ENCODE measurements at regions not wholly inside any gene's neighbourhood (a gene's known extent, or its start where the extent isn't known, plus 50 kb on each side); places are given as distances from the start of the nearest gene placed in this dataset.

DNA sequence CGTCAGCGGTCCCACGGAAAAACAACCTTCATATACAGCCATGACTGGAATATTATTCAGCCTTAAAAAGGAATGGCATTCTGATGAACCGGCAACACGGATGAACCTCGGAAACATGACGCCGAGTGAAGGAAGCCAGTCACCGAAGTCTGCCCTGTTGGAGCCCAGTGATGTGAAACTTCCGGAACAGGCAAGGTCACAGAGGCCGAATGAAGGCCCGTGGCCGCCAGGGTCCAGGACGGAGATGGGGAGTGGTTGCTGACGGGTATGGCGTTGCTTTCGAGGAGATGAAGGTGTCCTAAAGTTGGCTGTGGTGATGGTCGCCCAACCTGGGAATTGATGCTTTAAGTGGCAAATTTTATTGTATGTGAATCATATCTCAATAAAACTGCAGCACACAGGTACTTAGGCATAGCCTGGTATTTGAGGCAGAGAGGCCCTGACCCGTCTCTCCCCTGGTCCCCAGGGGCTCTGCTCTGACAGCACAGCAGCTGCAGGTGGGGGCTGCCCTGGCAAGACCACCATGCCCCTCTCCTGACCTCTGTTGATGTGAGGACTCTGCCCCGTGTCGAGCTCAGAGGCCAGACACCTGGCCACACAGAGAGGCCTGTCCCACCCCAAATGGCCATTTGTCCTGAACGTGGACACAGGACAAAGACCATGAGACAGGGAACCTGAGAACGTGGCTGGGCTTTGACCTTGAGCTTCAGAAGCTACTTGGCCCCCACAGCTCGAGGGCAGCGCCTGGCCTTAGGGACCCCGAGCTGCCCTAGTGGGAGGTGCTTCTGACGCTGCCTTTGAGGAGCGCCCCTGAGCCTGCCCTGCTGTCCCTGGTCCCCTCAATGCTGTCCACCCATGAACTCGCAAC is 1090.8 kb downstream of the BRD1 start:
- TF ChIP-seq EZH2 (IDR thresholded peaks at IDR 0.05; ENCODE audit: insufficient read depth, poor library complexity, severe bottlenecking), result no peak
- no peak for TF ChIP-seq EZH2phosphoT487 (IDR thresholded peaks at IDR 0.05; ENCODE audit: insufficient read depth, low read depth)
